Activated T-cell treated with anti-CD3 and anti-CD28 coated beads, Interleukin-2, amount 50 U/mL, for 4 hours (primary cell): ENCODE measurements at regions not wholly inside any gene's neighbourhood (a gene's known extent, or its start where the extent isn't known, plus 50 kb on each side); places are given as distances from the start of the nearest gene placed in this dataset.

ENCODE experiments used
- ATAC-seq, 2 donors: fragments of 200-7000 bp; cut with Tn5 transposase; one replicate each; pipeline ENCODE4 v1.10.0; 2021
- DNase-seq: peaks from one replicate; pipeline ENCODE4 v3.0.0-alpha.2; 2020
- H3K27me3 Mint-ChIP-seq: one replicate; pipeline ENCODE4 v1.8.0; 2021; ENCODE audit warnings: low read depth, mixed read lengths
- H3K36me3 Mint-ChIP-seq: one replicate; pipeline ENCODE4 v1.8.0; 2022; ENCODE audit warnings: mixed read lengths; ENCODE audit not compliant: insufficient read depth
- H3K4me1 Mint-ChIP-seq: one replicate; pipeline ENCODE4 v1.8.0; 2021; ENCODE audit warnings: low read depth, mixed read lengths
- H3K4me3 Mint-ChIP-seq: one replicate; pipeline ENCODE4 v1.8.0; 2021; ENCODE audit warnings: mild to moderate bottlenecking, moderate library complexity, mixed read lengths
- H3K9me3 Mint-ChIP-seq: one replicate; pipeline ENCODE4 v1.8.0; 2021; ENCODE audit warnings: mixed read lengths

- no peaks in the 10 kb centered on the region for H3K9me3 Mint-ChIP-seq
- DNase-seq (no peak), ATAC-seq (peak; percentile 96 to 98)
- H3K36me3 Mint-ChIP-seq = no peaks in the 10 kb centered on the region
- H3K4me3 Mint-ChIP-seq = peak overlapping the region; percentile 7
- H3K4me1 Mint-ChIP-seq = peaks cover 24% of the 10 kb centered on the region
- H3K27me3 Mint-ChIP-seq = peaks cover 2% of the 10 kb centered on the region
Measured at GRCh38 chr10:89861584-89862301, 160.4 kb downstream of the KIF20B start.

GRCh38 chr10:89867964-89868363 lies 166.6 kb downstream of the KIF20B start:
- H3K4me3 Mint-ChIP-seq = no peak overlapping the region
- no peaks in the 10 kb centered on the region for H3K36me3 Mint-ChIP-seq
- no peaks in the 10 kb centered on the region for H3K4me1 Mint-ChIP-seq
- peaks cover 9% of the 10 kb centered on the region for H3K27me3 Mint-ChIP-seq
- no peak for DNase-seq
- ATAC-seq = no peak
- no peaks in the 10 kb centered on the region for H3K9me3 Mint-ChIP-seq

GRCh38 chr10:89869180-89869579 lies 167.8 kb downstream of the KIF20B start:
- H3K9me3 Mint-ChIP-seq = no peaks in the 10 kb centered on the region
- ATAC-seq = no peak
- no peaks in the 10 kb centered on the region for H3K4me1 Mint-ChIP-seq
- no peak for DNase-seq
- H3K4me3 Mint-ChIP-seq = no peak overlapping the region
- H3K27me3 Mint-ChIP-seq = peaks cover 13% of the 10 kb centered on the region
- H3K36me3 Mint-ChIP-seq = no peaks in the 10 kb centered on the region

GRCh38 chr10:89869592-89870156 lies 168.3 kb downstream of the KIF20B start:
- ATAC-seq = no peak
- H3K9me3 Mint-ChIP-seq = no peaks in the 10 kb centered on the region
- H3K36me3 Mint-ChIP-seq = no peaks in the 10 kb centered on the region
- no peak for DNase-seq
- peaks cover 13% of the 10 kb centered on the region for H3K27me3 Mint-ChIP-seq
- H3K4me3 Mint-ChIP-seq = no peak overlapping the region
- no peaks in the 10 kb centered on the region for H3K4me1 Mint-ChIP-seq

GRCh38 chr10:89870936-89871335 lies 169.5 kb downstream of the KIF20B start:
- H3K9me3 Mint-ChIP-seq = no peaks in the 10 kb centered on the region
- ATAC-seq = no peak
- H3K36me3 Mint-ChIP-seq = no peaks in the 10 kb centered on the region
- H3K4me3 Mint-ChIP-seq = no peak overlapping the region
- H3K27me3 Mint-ChIP-seq = peaks cover 11% of the 10 kb centered on the region
- no peak for DNase-seq
- no peaks in the 10 kb centered on the region for H3K4me1 Mint-ChIP-seq

- H3K4me1 Mint-ChIP-seq = no peaks in the 10 kb centered on the region
- no peak for ATAC-seq
- no peaks in the 10 kb centered on the region for H3K9me3 Mint-ChIP-seq
- no peak overlapping the region for H3K4me3 Mint-ChIP-seq
- no peak for DNase-seq
- peaks cover 11% of the 10 kb centered on the region for H3K27me3 Mint-ChIP-seq
- no peaks in the 10 kb centered on the region for H3K36me3 Mint-ChIP-seq
Measured at GRCh38 chr10:89873055-89873454, 171.7 kb downstream of the KIF20B start.

GRCh38 chr10:89875557-89875956 lies 174.2 kb downstream of the KIF20B start:
- Mint-ChIP-seq H3K9me3 (no peaks in the 10 kb centered on the region), H3K36me3 (no peaks in the 10 kb centered on the region), H3K4me1 (no peaks in the 10 kb centered on the region), H3K4me3 (no peak overlapping the region), H3K27me3 (peaks cover 10% of the 10 kb centered on the region)
- no peak for ATAC-seq
- no peak for DNase-seq

GRCh38 chr10:89879121-89879520 lies 177.7 kb downstream of the KIF20B start:
- DNase-seq (no peak), ATAC-seq (no peak)
- Mint-ChIP-seq H3K36me3 (no peaks in the 10 kb centered on the region), H3K4me3 (no peak overlapping the region), H3K4me1 (no peaks in the 10 kb centered on the region), H3K27me3 (peaks cover 13% of the 10 kb centered on the region), H3K9me3 (peaks cover 4% of the 10 kb centered on the region)

- Mint-ChIP-seq H3K4me1 (peaks cover 6% of the 10 kb centered on the region), H3K4me3 (no peak overlapping the region), H3K36me3 (no peaks in the 10 kb centered on the region), H3K27me3 (peaks cover 25% of the 10 kb centered on the region), H3K9me3 (peaks cover 4% of the 10 kb centered on the region)
- DNase-seq (no peak), ATAC-seq (no peak)
Measured at GRCh38 chr10:89887406-89887805, 186.0 kb downstream of the KIF20B start.

GRCh38 chr10:89887830-89888229 lies 186.4 kb downstream of the KIF20B start:
- H3K4me3 Mint-ChIP-seq = no peak overlapping the region
- H3K27me3 Mint-ChIP-seq = peaks cover 22% of the 10 kb centered on the region
- DNase-seq = no peak
- H3K4me1 Mint-ChIP-seq = peaks cover 6% of the 10 kb centered on the region
- no peaks in the 10 kb centered on the region for H3K36me3 Mint-ChIP-seq
- ATAC-seq = no peak
- no peaks in the 10 kb centered on the region for H3K9me3 Mint-ChIP-seq

GRCh38 chr10:89888321-89889070 lies 187.1 kb downstream of the KIF20B start:
- Mint-ChIP-seq H3K9me3 (no peaks in the 10 kb centered on the region), H3K36me3 (no peaks in the 10 kb centered on the region), H3K4me1 (peaks cover 6% of the 10 kb centered on the region), H3K27me3 (peaks cover 18% of the 10 kb centered on the region), H3K4me3 (no peak overlapping the region)
- no peak for DNase-seq
- no peak for ATAC-seq

GRCh38 chr10:89889606-89890005 lies 188.2 kb downstream of the KIF20B start:
- H3K9me3 Mint-ChIP-seq = no peaks in the 10 kb centered on the region
- H3K4me1 Mint-ChIP-seq = peaks cover 6% of the 10 kb centered on the region
- H3K27me3 Mint-ChIP-seq = peaks cover 18% of the 10 kb centered on the region
- H3K36me3 Mint-ChIP-seq = no peaks in the 10 kb centered on the region
- ATAC-seq (no peak), DNase-seq (no peak)
- H3K4me3 Mint-ChIP-seq = no peak overlapping the region

- H3K4me3 Mint-ChIP-seq = no peak overlapping the region
- DNase-seq = no peak
- peaks cover 6% of the 10 kb centered on the region for H3K4me1 Mint-ChIP-seq
- H3K36me3 Mint-ChIP-seq = no peaks in the 10 kb centered on the region
- H3K27me3 Mint-ChIP-seq = peaks cover 22% of the 10 kb centered on the region
- no peak for ATAC-seq
- no peaks in the 10 kb centered on the region for H3K9me3 Mint-ChIP-seq
Measured at GRCh38 chr10:89891006-89891535, 189.7 kb downstream of the KIF20B start.

GRCh38 chr10:89894051-89894450 lies 192.7 kb downstream of the KIF20B start:
- H3K4me3 Mint-ChIP-seq = no peak overlapping the region
- no peaks in the 10 kb centered on the region for H3K9me3 Mint-ChIP-seq
- no peak for DNase-seq
- peaks cover 20% of the 10 kb centered on the region for H3K27me3 Mint-ChIP-seq
- no peak for ATAC-seq
- H3K4me1 Mint-ChIP-seq = no peaks in the 10 kb centered on the region
- H3K36me3 Mint-ChIP-seq = no peaks in the 10 kb centered on the region

- Mint-ChIP-seq H3K36me3 (no peaks in the 10 kb centered on the region), H3K9me3 (no peaks in the 10 kb centered on the region), H3K4me1 (no peaks in the 10 kb centered on the region), H3K4me3 (no peak overlapping the region), H3K27me3 (peaks cover 18% of the 10 kb centered on the region)
- DNase-seq (no peak), ATAC-seq (no peak)
Measured at GRCh38 chr10:89900554-89900953, 199.2 kb downstream of the KIF20B start.
